Esophagus squamous epithelium (tissue), 5 donors: ENCODE measurements at regions not wholly inside any gene's neighbourhood (a gene's known extent, or its start where the extent isn't known, plus 50 kb on each side); places are given as distances from the start of the nearest gene placed in this dataset.

ENCODE experiments used
- DNase-seq: peaks from one replicate; lab custom pipeline; 2025; lab: John Stamatoyannopoulos, UW
- H3K27ac ChIP-seq, 4 donors: fragments of 200-600 bp; sonication (generic); one replicate each; pipeline ENCODE4 v1.5.1; 2016 to 2019; ENCODE audit warnings: mild to moderate bottlenecking in 1 of 4
- H3K27me3 ChIP-seq, 4 donors: fragments of 200-600 bp; sonication (generic); 1 replicate in 3 of 4; 2 replicates in 1 of 4; pipeline versions ENCODE4 v1.5.1 to v1.6.0; 2017 to 2021; ENCODE audit warnings: antibody characterized with exemption in 1 of 4
- H3K36me3 ChIP-seq, 3 donors: fragments of 200-600 bp; sonication (generic); one replicate each; pipeline ENCODE4 v1.5.1; 2016 to 2019
- H3K4me1 ChIP-seq, 3 donors: fragments of 200-600 bp; sonication (generic); one replicate each; pipeline ENCODE4 v1.5.1; 2017 to 2019
- H3K4me3 ChIP-seq, 4 donors: fragments of 200-600 bp; sonication (generic); 1 replicate in 3 of 4; 2 replicates in 1 of 4; pipeline ENCODE4 v1.5.1; 2016 to 2019; ENCODE audit warnings: mild to moderate bottlenecking in 2 of 4, moderate library complexity in 1 of 4
- H3K9me3 ChIP-seq, 3 donors: fragments of 200-600 bp; sonication (generic); one replicate each; pipeline ENCODE4 v1.5.1; 2016 to 2019
- CTCF ChIP-seq, 6 experiments: fragments of 450-650 bp in 4 of 6; fragments of 200-600 bp in 2 of 6; sonication (generic) in 2 of 6; IDR thresholded peaks; one replicate each; pipeline ENCODE4 v1.5.1; 2016 to 2019; ENCODE audit warnings: antibody characterized with exemption in 6 of 6, mild to moderate bottlenecking in 4 of 6, moderate library complexity in 4 of 6
- POLR2A ChIP-seq, 4 donors: fragments of 450-650 bp; IDR thresholded peaks; one replicate each; pipeline ENCODE4 v1.6.1; 2017; ENCODE audit warnings: antibody characterized with exemption in 4 of 4, mild to moderate bottlenecking in 4 of 4, moderate library complexity in 3 of 4
- WGBS, 2 donors: methylation state at CpG; one replicate each; pipeline ENCODE4 v1.1.5; 2018; 5-methylcytosine and 5-hydroxymethylcytosine counted together
- intact Hi-C: fragments of 100-400 bp; cut with DNase I; formaldehyde crosslinking; loops from one replicate; pipeline ENCODE4 v1.15.0; 2022
- donor health status: DM: yes; HTN: yes; CAD: no.

- 53 to 67% methylated on average over 3 of the region's 3 CpGs for whole genome bisulfite sequencing, 2 donors
- H3K4me1 ChIP-seq: no peaks in the 10 kb centered on the region
- DNase-seq: no peak
- no peak overlapping the region for H3K27ac ChIP-seq
- intact Hi-C loops: no loop called here
- H3K4me3 ChIP-seq: no peak overlapping the region
- TF ChIP-seq POLR2A (IDR thresholded peaks at IDR 0.05) (no peak), CTCF (IDR thresholded peaks at IDR 0.05) (no peak)
- H3K27me3 ChIP-seq: peaks cover 0 to 51% (median 0%) of the 10 kb centered on the region in 4 donors
- no peaks in the 10 kb centered on the region for H3K36me3 ChIP-seq
- no peaks in the 10 kb centered on the region for H3K9me3 ChIP-seq
These were observed 157.6 kb downstream of the FOXB1 start for GRCh38 chr15:60161704-60162103.

DNA sequence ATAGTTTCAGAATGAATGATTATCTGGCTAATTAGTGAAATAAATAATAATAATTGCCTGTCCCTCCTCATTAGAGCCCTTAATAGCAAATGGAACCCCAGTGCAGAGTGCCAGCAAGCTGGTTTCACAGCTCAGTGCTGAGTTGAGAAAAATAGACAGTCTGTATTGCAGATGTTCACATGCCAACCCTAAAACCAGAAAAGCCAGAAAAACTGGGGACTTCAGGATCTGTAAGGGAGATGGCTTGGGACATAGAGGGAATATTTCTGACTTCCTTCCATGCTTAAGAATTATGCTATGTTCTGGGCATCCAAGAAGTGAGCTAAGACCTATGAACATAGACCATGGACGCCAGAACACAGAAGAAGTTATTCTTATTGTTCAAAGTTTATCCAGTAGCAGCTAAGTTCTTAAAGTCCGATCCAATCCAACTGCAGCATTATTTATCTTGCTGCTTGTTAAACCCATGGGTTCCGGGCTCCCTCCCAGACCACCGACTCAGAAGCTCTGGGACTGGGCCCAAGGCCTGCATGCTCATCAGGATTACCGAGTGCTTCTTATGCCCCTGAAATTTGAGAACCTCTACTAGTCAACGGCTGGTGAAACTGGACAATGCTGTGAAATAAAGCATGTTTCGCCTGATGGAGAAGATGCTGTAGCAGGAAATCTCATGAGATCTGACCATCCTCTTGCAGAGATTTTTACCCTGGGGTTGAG is 158.3 kb downstream of the FOXB1 start:
- no peak overlapping the region for H3K27ac ChIP-seq
- no peaks in the 10 kb centered on the region for H3K4me1 ChIP-seq
- no peak for DNase-seq
- TF ChIP-seq CTCF (IDR thresholded peaks at IDR 0.05): no peak
- no peak for TF ChIP-seq POLR2A (IDR thresholded peaks at IDR 0.05)
- H3K36me3 ChIP-seq: no peaks in the 10 kb centered on the region
- intact Hi-C loops: no loop called here
- H3K27me3 ChIP-seq: peaks cover 0 to 45% (median 0%) of the 10 kb centered on the region in 4 donors
- 35 to 58% methylated on average over 2 to 7 of the region's 7 CpGs for WGBS, 2 donors
- H3K9me3 ChIP-seq: no peaks in the 10 kb centered on the region
- no peak overlapping the region for H3K4me3 ChIP-seq

GRCh38 chr15:60162968-60163355 is 158.9 kb downstream of the FOXB1 start:
- H3K4me3 ChIP-seq: no peak overlapping the region
- no peak for TF ChIP-seq POLR2A (IDR thresholded peaks at IDR 0.05)
- no peak for TF ChIP-seq CTCF (IDR thresholded peaks at IDR 0.05)
- H3K4me1 ChIP-seq: no peaks in the 10 kb centered on the region
- WGBS, 2 donors: 64 to 71% methylated on average over 4 of the region's 4 CpGs
- DNase-seq: no peak
- H3K27ac ChIP-seq: no peak overlapping the region
- H3K36me3 ChIP-seq: no peaks in the 10 kb centered on the region
- H3K27me3 ChIP-seq: peaks cover 0 to 39% (median 0%) of the 10 kb centered on the region in 4 donors
- no peaks in the 10 kb centered on the region for H3K9me3 ChIP-seq
- intact Hi-C loops: no loop called here

DNA sequence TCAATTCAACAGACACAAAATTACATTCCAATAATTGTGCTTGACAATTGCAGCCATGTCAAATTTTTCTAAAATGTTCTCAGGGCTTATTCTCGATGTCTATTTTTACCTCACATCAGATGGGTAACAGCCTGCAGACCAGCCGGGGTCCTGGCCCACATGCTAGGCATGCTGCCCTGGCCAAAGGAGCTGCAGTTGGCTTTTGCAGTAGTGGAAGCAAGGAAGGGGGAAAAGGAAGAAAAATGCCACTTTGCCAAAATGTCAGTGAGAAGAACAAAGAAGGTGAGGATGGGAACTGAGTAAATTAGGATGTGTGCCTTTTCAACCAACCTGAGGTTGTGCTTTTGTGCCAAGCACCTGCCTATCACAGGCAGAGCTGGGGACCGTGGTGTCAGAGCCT is 161.0 kb downstream of the FOXB1 start:
- Histone ChIP-seq H3K9me3 (no peaks in the 10 kb centered on the region), H3K4me3 (no peak overlapping the region), H3K27ac (no peak overlapping the region), H3K4me1 (no peaks in the 10 kb centered on the region), H3K27me3 (peaks cover 0 to 28% (median 0%) of the 10 kb centered on the region in 4 donors), H3K36me3 (no peaks in the 10 kb centered on the region)
- no peak for TF ChIP-seq CTCF (IDR thresholded peaks at IDR 0.05)
- TF ChIP-seq POLR2A (IDR thresholded peaks at IDR 0.05): no peak
- DNase-seq: no peak
- 62 to 73% methylated on average over 3 of the region's 3 CpGs for WGBS, 2 donors
- intact Hi-C loops: no loop called here

DNA sequence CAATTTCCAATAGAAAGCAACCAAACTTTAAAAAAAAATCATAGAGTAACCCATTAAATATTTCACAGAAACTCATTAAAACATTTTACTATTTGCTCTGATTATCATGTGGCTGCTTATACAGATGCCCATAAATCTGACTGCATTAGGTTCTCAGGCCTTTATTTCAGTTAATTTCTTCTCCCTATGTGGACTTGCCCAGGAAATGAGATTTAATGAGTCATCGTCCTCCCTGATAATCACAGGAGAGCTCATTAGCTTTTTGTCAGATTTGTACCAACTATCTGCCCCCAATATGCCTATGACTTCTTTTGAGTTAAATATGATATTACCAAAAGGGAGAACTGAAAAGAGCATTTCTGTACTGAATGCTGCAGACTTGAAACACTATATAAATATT is 168.0 kb downstream of the FOXB1 start:
- no peaks in the 10 kb centered on the region for H3K9me3 ChIP-seq
- no peak for TF ChIP-seq POLR2A (IDR thresholded peaks at IDR 0.05)
- no peak for TF ChIP-seq CTCF (IDR thresholded peaks at IDR 0.05)
- no peak overlapping the region for H3K27ac ChIP-seq
- H3K4me3 ChIP-seq: no peak overlapping the region
- no peak for DNase-seq
- no peaks in the 10 kb centered on the region for H3K4me1 ChIP-seq
- no peaks in the 10 kb centered on the region for H3K36me3 ChIP-seq
- intact Hi-C loops: loop anchor here (10.0 kb wide), 1 partner anchor 447 kb away; no protein-coding TSS in a partner anchor
- WGBS, 2 donors: 38 to 45% methylated on average over 1 of the region's 1 CpG
- H3K27me3 ChIP-seq: peaks cover 0 to 7% (median 0%) of the 10 kb centered on the region in 4 donors
